GM06990 (cell line): ENCODE measurements at regions not wholly inside any gene's neighbourhood (a gene's known extent, or its start where the extent isn't known, plus 50 kb on each side); places are given as distances from the start of the nearest gene placed in this dataset.

Experiments used
- DNase-seq: peaks from one replicate; pipeline ENCODE4 v3.0.0-alpha.2; 2011; ENCODE audit not compliant: insufficient read length; ENCODE audit errors: extremely low read depth
- H3K27me3 ChIP-seq: replicated peaks from 2 replicates; pipeline ENCODE4 v1.6.0; 2011; ENCODE audit warnings: low read length; ENCODE audit not compliant: control insufficient read depth, insufficient read depth
- H3K36me3 ChIP-seq: 2 replicates; pipeline ENCODE4 v1.5.1; 2011; ENCODE audit warnings: low read length; ENCODE audit not compliant: control insufficient read depth, insufficient read depth
- H3K4me3 ChIP-seq: replicated peaks from 2 replicates; pipeline ENCODE4 v1.5.1; 2011; ENCODE audit warnings: low read depth, mild to moderate bottlenecking, control low read depth, low read length
- CTCF ChIP-seq: IDR thresholded peaks from 2 replicates; pipeline ENCODE4 v1.5.1; 2011; ENCODE audit warnings: low read length, control low read depth, mild to moderate bottlenecking, inconsistent platforms; ENCODE audit not compliant: insufficient read depth, poor library complexity, severe bottlenecking

GRCh38 chr10:9222917-9223316 lies 1168.4 kb downstream of the GATA3 start:
- Histone ChIP-seq H3K36me3 (no peaks in the 10 kb centered on the region), H3K4me3 (no peak overlapping the region), H3K27me3 (no peaks in the 10 kb centered on the region)
- TF ChIP-seq CTCF = no peak
- no peak for DNase-seq

- TF ChIP-seq CTCF = no peak
- DNase-seq = no peak
- no peaks in the 10 kb centered on the region for H3K36me3 ChIP-seq
- no peak overlapping the region for H3K4me3 ChIP-seq
- H3K27me3 ChIP-seq = no peaks in the 10 kb centered on the region
These were observed 1173.3 kb downstream of the GATA3 start for GRCh38 chr10:9227679-9228365.

DNA sequence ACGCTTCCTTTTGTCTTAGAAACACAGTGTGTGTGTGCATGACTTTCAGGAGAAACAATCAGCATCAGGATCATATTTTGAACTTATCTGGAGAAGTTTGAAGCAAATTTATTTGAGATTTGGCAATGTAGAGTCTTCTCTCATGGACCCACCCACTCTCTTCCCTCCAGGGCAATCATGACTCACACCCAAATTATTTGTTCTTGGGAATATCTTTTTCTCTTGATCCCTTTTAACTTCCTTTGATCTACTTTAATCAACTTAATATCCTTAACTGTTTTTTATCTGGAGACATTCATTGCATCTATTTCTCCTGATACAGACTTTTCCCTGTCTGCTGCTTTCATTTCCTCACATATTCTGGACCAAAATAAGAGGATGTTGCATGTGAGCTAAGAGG lies 1174.3 kb downstream of the GATA3 start:
- Histone ChIP-seq H3K36me3 (no peaks in the 10 kb centered on the region), H3K4me3 (no peak overlapping the region), H3K27me3 (no peaks in the 10 kb centered on the region)
- no peak for DNase-seq
- no peak for TF ChIP-seq CTCF

DNA sequence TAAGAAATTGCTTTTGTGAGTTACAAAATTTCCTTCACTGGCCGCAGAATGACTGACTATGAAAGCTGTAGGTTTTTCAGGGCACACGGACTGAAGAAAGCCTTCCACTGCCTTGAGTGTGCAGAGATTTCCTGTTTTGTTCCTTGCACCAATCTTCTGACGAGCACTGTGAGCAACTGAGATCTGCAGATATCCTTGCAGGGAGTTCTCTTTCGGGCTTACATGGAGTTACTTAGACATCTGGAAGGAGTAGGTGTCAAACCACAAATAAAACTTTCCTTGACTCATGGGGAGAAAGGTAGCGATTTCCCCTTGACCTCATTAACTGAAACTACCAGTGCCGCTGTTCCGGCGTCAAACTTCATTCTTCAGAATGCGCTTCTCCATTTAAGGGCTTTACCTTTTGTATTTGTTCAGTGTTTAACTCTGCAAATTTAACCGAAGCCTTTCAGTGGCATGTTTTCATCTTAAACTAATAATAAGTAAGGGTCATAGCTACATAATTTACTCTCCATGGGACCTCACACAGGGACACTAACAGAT lies 1175.3 kb downstream of the GATA3 start:
- DNase-seq = no peak
- Histone ChIP-seq H3K4me3 (no peak overlapping the region), H3K36me3 (no peaks in the 10 kb centered on the region), H3K27me3 (no peaks in the 10 kb centered on the region)
- TF ChIP-seq CTCF = no peak

GRCh38 chr10:9230625-9231024 lies 1176.1 kb downstream of the GATA3 start:
- no peak for DNase-seq
- Histone ChIP-seq H3K27me3 (no peaks in the 10 kb centered on the region), H3K36me3 (no peaks in the 10 kb centered on the region), H3K4me3 (no peak overlapping the region)
- no peak for TF ChIP-seq CTCF
